ENCODE measurements at regions not wholly inside any gene's neighbourhood (a gene's known extent, or its start where the extent isn't known, plus 50 kb on each side); places are given as distances from the start of the nearest gene placed in this dataset.
"Not testable (repeated sequence)": the region's sequence is repeated elsewhere in the genome, so short reads cannot be mapped to it uniquely, and the experiment has no call there.

DNA sequence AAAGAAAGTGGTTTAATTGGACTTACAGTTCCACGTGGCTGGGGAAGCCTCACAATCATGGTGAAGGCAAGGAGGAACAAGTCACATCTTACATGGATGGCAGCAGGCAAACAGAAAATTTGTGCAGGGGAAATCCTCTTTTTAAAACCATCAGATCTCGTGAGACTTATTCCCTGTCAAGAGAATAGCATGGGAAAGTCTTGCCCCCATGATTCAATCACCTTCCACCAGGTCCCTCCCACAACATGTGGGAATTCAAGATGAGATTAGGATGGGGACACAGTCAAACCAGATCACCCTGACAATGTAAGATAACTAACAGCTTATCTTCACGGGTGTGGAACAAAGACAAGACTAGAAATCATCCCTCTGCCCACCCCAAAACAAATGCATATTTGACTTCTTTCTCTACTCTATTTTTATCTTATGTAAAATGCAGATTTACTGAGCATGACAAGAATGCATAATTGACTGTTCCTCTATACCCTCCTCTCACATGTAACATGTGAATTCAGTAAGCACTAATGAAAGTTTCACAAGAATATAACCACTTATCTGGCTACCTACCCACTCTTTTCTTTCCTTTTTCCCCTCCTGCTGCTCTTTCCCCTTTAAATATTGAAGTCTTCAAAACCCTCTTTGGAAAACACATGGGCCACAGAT, 110.8 kb upstream of the METTL14 start:
- H3K4me1 ChIP-seq; DNase-seq; H3K9me3 ChIP-seq; H3K27me3 ChIP-seq; H3K4me3 ChIP-seq; H3K36me3 ChIP-seq; H3K27ac ChIP-seq; intact Hi-C loops (cut with DNase I; ENCODE audit: low total_unique reads): not testable (repeated sequence)

DNA sequence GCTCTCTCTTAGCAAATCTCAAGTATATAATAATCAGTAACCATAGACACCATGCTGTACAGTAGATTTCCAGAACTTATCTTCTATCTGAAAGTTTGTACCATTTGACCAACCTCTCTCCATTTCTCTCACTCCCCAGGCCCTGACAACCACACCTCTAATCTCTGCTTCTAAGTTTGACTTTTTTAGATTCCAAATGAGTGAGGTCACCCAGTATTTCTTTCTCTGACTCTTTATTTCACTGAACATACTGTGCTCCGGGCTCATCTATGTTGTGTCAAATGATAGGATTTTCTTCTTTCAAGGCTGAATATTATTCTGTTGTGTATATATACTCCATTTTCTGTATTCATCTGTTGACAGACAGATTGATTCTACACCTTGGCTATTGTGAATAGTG, 110.1 kb upstream of the METTL14 start:
- H3K4me1 ChIP-seq; DNase-seq; H3K27ac ChIP-seq; H3K9me3 ChIP-seq; H3K4me3 ChIP-seq; H3K27me3 ChIP-seq; H3K36me3 ChIP-seq; intact Hi-C loops (cut with DNase I; ENCODE audit: low total_unique reads): not testable (repeated sequence)

- intact Hi-C loops (cut with DNase I; ENCODE audit: low total_unique reads); H3K4me1 ChIP-seq; H3K9me3 ChIP-seq; H3K27ac ChIP-seq; H3K36me3 ChIP-seq; DNase-seq; H3K4me3 ChIP-seq; H3K27me3 ChIP-seq: not testable (repeated sequence)
Measured at GRCh38 chr4:118575726-118576125, 109.5 kb upstream of the METTL14 start.

DNA sequence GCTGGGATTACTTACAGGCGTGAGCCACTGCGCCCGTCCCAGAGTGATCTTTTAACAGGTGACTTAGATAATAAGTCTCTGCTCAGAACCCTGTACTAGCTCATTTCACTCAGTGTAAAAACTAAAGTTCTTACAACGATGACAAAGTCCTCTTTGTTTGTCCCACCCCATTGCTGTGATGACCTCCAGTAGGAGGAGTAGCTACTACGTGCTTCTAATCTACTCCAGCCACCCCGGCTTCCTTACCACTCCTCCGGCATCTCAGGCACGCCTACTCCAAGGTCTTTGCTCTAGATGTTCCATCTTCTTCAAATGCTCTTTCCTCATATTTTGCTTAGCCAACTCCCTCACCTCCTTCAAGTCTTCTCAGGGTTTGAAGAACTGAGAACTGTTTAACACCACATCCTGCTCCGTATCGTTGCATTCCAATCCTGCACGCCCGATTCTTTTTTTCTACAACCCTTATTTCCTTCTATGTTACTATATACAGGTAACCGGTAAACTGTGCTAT, 108.4 kb upstream of the METTL14 start:
- H3K27me3 ChIP-seq; H3K27ac ChIP-seq; H3K36me3 ChIP-seq; DNase-seq; intact Hi-C loops (cut with DNase I; ENCODE audit: low total_unique reads); H3K9me3 ChIP-seq; H3K4me1 ChIP-seq; H3K4me3 ChIP-seq: not testable (repeated sequence)

GRCh38 chr4:118585015-118585414, 100.2 kb upstream of the METTL14 start:
- H3K4me3 ChIP-seq = no peak overlapping the region
- DNase-seq = no peak
- no peaks in the 10 kb centered on the region for H3K4me1 ChIP-seq
- H3K27me3 ChIP-seq = peaks cover 0 to 20% of the 10 kb centered on the region in 2 donors
- intact Hi-C loops (cut with DNase I; ENCODE audit: low total_unique reads) = no loop called here
- H3K27ac ChIP-seq = no peak overlapping the region
- H3K36me3 ChIP-seq = no peaks in the 10 kb centered on the region
- no peaks in the 10 kb centered on the region for H3K9me3 ChIP-seq
- TF ChIP-seq, protein P1, sequence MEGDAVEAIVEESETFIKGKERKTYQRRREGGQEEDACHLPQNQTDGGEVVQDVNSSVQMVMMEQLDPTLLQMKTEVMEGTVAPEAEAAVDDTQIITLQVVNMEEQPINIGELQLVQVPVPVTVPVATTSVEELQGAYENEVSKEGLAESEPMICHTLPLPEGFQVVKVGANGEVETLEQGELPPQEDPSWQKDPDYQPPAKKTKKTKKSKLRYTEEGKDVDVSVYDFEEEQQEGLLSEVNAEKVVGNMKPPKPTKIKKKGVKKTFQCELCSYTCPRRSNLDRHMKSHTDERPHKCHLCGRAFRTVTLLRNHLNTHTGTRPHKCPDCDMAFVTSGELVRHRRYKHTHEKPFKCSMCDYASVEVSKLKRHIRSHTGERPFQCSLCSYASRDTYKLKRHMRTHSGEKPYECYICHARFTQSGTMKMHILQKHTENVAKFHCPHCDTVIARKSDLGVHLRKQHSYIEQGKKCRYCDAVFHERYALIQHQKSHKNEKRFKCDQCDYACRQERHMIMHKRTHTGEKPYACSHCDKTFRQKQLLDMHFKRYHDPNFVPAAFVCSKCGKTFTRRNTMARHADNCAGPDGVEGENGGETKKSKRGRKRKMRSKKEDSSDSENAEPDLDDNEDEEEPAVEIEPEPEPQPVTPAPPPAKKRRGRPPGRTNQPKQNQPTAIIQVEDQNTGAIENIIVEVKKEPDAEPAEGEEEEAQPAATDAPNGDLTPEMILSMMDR (IDR thresholded peaks at IDR 0.05) = no peak

- TF ChIP-seq, protein P1 (IDR thresholded peaks at IDR 0.05) = no peak
- H3K4me3 ChIP-seq = no peak overlapping the region
- H3K4me1 ChIP-seq = no peaks in the 10 kb centered on the region
- H3K9me3 ChIP-seq = no peaks in the 10 kb centered on the region
- no peak overlapping the region for H3K27ac ChIP-seq
- H3K27me3 ChIP-seq = peaks cover 0 to 20% of the 10 kb centered on the region in 2 donors
- intact Hi-C loops (cut with DNase I; ENCODE audit: low total_unique reads) = no loop called here
- no peak for DNase-seq
- H3K36me3 ChIP-seq = no peaks in the 10 kb centered on the region
Measured at GRCh38 chr4:118586357-118586790, 98.8 kb upstream of the METTL14 start.

- intact Hi-C loops (cut with DNase I; ENCODE audit: low total_unique reads) = no loop called here
- Histone ChIP-seq H3K27ac (no peak overlapping the region), H3K27me3 (peaks cover 0 to 19% of the 10 kb centered on the region in 2 donors), H3K36me3 (no peaks in the 10 kb centered on the region), H3K9me3 (no peaks in the 10 kb centered on the region), H3K4me3 (no peak overlapping the region), H3K4me1 (peaks cover 0 to 3% (median 1%) of the 10 kb centered on the region in 4 donors)
- no peak for DNase-seq
- TF ChIP-seq, protein P1 (IDR thresholded peaks at IDR 0.05) = no peak
Measured at GRCh38 chr4:118587116-118587831, 97.9 kb upstream of the METTL14 start.
